ENCODE measurements at regions not wholly inside any gene's neighbourhood (a gene's known extent, or its start where the extent isn't known, plus 50 kb on each side); places are given as distances from the start of the nearest gene placed in this dataset.
"Not testable (repeated sequence)": the region's sequence is repeated elsewhere in the genome, so short reads cannot be mapped to it uniquely, and the experiment has no call there.

GRCh38 chr3:70657454-70657853 lies 345.0 kb upstream of the MDFIC2 start:
- DNase-seq (ENCODE audit: low read depth in 1 of 2, low spot score in 1 of 2), result no peak

- DNase-seq (ENCODE audit: low read depth in 1 of 2, low spot score in 1 of 2), result no peak
These were observed 335.4 kb upstream of the MDFIC2 start for GRCh38 chr3:70647823-70648222.

GRCh38 chr3:70647094-70647493 lies 334.7 kb upstream of the MDFIC2 start:
- DNase-seq (ENCODE audit: low read depth in 1 of 2, low spot score in 1 of 2), result no peak

- DNase-seq (ENCODE audit: low read depth in 1 of 2, low spot score in 1 of 2), result no peak
These were observed 334.2 kb upstream of the MDFIC2 start for GRCh38 chr3:70646635-70647034.

DNA sequence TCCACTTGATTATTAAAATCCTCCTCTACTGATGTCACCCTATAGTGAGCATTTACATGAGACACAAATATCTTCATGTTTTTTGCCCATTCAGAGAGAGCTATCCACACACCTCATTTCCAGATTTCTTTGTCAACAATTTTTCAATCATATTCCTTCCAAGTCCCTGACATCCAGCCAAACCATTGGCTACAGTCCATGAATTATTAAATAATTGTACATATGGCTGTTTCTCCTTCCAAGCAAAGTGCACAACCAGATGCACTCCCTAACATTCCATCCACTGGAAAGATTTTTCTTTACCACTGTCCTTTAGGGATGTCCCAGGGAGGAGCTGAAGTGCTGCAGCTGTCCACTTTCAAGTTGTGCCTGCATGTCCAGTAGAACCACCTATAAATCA lies 328.0 kb upstream of the MDFIC2 start:
- no peak for DNase-seq (ENCODE audit: low read depth in 1 of 2, low spot score in 1 of 2)

DNA sequence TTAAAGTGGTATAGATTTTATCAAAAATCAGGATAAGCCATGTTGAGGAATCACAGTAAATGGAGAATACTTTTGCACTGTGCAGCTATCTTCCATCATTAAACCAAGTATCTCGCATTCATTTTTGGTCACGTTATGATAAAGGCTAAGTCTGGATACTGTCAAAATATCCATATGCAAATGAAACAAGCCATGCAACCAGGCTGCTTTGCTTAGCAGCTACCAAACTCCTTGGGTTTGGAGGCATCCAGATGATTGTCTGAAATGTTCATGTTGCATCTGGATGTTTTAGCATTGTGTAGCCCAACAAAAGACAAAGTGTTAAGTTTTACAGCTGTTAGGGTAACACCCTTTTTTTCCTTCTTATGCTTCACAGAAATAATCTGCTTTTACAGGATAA lies 322.9 kb upstream of the MDFIC2 start:
- DNase-seq (ENCODE audit: low read depth in 1 of 2, low spot score in 1 of 2), result no peak

DNA sequence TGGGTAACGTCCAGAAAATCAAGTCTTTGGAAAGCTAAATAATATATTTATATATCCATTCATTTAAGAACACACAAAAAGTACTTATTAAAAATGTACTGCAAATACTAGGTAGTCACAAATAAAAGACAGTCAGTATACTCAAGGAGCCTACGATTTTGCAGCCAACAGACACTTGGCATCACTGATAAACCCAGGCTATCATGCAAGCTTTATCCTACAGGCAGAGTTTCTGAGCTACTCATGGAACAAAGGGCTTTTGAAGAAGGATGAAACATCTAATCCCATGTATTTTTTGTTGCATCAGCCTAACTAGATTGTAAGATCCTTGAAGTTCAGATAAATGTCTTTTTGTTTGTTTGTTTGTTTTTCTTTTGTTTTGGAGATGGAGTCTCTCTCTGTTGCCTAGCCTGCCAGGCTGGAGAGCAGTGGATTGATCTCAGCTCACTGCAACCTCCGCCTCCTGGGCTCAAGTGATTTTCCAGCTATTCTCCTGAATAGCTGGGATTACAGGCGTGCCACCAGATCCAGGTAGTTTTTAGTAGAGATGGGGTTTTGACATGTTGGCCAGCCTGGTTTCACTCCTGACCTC lies 319.4 kb upstream of the MDFIC2 start:
- no peak for DNase-seq (ENCODE audit: low read depth in 1 of 2, low spot score in 1 of 2)

DNA sequence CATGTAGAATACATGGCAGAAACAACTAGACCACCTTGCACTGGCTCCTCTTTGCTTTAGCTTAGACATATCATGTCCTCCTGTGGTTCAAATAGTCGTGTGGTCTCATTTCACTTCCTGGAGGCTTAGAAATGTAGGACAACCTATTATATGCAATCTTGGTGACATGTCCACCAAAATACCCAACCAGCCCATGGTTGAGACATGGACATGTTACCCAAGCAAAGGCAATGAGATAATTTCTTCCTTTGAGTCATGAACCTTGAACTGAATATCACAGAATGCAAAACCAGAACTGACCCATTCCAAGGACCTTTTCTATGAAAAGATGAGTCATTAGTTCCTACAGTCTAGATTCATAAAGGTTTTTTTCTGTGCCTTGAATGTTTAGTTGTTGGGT lies 309.0 kb upstream of the MDFIC2 start:
- DNase-seq (ENCODE audit: low read depth in 1 of 2, low spot score in 1 of 2), result no peak

DNA sequence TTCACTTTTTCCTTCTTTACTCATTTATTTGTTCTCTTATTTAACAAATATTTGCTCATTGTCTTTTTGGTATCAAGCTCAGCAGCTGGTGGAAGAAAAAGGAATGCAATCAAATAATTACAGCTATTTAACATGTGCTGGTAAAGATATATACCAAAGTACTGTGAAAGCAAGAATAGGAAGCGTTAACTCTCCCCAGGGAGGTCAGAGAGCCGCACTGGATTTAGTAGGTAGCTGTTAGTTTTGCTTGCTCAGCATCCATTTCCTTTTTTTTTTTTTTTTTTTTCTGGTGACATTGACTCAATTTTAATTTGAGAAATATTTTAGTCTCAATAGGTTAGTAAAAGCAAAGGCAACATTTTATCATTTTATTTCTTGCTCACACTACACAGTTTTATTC lies 308.5 kb upstream of the MDFIC2 start:
- no peak for DNase-seq (ENCODE audit: low read depth in 1 of 2, low spot score in 1 of 2)

GRCh38 chr3:70620367-70620766 lies 307.9 kb upstream of the MDFIC2 start:
- no peak for DNase-seq (ENCODE audit: low read depth in 1 of 2, low spot score in 1 of 2)

- DNase-seq (ENCODE audit: low read depth in 1 of 2, low spot score in 1 of 2), result no peak
These were observed 305.7 kb upstream of the MDFIC2 start for GRCh38 chr3:70618151-70618550.

GRCh38 chr3:70617349-70617748 lies 304.9 kb upstream of the MDFIC2 start:
- DNase-seq (ENCODE audit: low read depth in 1 of 2, low spot score in 1 of 2), result not testable (repeated sequence)

- no peak for DNase-seq (ENCODE audit: low read depth in 1 of 2, low spot score in 1 of 2)
These were observed 302.8 kb upstream of the MDFIC2 start for GRCh38 chr3:70615286-70615685.

DNA sequence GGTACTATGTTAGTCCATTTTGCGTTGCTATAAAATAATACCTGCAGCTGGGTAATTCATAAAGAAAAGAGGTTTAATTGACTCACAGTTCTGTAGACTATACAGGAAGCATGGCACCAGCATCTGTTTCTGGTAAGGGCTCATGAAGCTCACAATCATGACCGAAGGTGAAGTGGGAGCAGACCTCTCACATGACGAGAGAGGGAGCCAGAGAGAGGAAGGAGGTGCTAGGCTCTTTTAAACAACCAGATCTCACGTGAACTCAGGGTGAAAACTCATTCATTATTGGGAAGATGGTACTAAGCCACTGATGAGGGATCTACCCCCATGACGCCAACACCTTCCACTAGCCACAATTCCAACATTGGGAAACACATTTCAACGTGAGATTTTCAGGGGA lies 301.7 kb upstream of the MDFIC2 start:
- no peak for DNase-seq (ENCODE audit: low read depth in 1 of 2, low spot score in 1 of 2)

- DNase-seq (ENCODE audit: low read depth in 1 of 2, low spot score in 1 of 2), result no peak
These were observed 300.5 kb upstream of the MDFIC2 start for GRCh38 chr3:70612920-70613319.

DNA sequence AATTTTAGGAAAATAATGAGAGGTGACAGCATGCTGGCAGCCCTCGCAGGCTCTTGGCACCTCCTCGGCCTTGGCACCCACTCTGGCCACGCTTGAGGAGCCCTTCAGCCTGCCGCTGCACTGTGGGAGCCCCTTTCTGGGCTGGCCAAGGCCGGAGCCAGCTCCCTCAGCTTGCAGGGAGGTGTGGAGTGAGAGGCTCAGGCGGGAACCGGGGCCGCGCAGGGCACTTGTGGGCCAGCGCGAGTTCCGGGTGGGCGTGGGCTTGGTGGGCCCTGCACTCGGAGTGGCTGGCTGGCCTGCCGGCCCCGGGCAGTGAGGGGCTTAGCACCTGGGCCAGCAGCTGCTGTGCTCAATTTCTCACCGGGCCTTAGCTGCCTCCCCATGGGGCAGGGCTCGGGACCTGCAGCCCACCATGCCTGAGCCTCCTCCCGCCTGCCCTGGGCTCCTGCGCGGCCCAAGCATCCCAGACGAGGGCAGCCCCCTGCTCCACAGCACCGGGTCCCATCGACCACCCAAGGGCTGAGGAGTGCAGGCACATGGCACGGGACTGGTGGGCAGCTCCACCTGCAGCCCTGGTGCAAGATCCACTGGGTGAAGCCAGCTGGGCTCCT lies 299.3 kb upstream of the MDFIC2 start:
- not testable (repeated sequence) for DNase-seq (ENCODE audit: low read depth in 1 of 2, low spot score in 1 of 2)

- no peak for DNase-seq (ENCODE audit: low read depth in 1 of 2, low spot score in 1 of 2)
These were observed 296.0 kb upstream of the MDFIC2 start for GRCh38 chr3:70608434-70608833.

DNA sequence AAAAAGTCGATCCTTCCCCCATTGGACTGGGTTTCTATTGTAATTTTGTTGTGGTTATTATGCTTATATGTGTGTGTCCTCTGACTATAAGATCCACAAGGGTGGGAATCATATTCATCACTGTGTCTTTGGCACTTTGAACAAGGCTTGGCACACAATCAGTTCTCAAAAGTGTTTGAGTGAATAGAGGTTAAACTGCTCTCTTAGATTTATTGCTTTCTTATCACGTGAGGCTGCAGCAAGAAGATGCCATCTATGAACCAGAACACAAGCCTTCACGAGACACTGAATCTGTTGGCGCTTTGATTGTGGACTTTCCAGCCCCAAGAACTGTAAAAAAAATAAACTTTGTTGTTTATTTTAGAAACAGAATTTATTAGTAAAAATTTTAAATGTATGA lies 295.0 kb upstream of the MDFIC2 start:
- no peak for DNase-seq (ENCODE audit: low read depth in 1 of 2, low spot score in 1 of 2)

DNA sequence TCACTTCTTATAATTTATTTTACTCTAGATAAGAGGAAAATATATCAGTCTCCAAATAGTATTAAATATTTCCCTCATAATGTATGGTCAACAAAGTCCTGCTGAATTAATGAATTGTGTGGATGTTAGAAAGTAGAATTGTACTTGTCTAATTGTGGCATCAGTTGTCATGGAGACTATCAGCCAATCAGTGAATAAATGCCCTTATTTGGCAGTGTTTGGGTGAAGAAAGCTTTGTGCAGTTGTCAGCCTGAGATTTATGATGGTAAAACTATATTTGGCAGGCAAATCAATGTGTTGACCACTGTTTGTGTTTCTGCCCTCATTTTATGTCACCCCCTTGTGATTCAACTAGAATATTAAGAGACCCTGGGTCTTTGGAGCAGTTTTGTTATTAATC lies 293.6 kb upstream of the MDFIC2 start:
- no peak for DNase-seq (ENCODE audit: low read depth in 1 of 2, low spot score in 1 of 2)

- no peak for DNase-seq (ENCODE audit: low read depth in 1 of 2, low spot score in 1 of 2)
These were observed 290.7 kb upstream of the MDFIC2 start for GRCh38 chr3:70603103-70603502.

DNA sequence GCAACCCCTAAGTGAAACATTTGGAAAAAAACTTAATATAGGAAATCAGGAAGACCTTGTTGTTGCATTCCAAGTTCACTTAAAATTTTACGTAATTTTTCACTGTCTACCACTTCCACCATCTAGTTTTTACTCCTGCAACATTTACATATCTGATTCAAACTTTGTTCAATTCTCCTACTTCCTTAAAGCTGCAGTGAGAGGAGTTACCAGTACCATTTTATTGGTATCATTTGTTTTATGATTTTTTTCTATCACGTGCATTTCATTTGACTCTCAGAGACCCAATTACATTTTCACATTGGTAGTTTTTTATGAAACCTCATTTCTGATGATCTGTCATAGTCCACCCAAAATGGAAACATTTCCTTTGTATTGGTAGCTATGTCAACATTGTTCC lies 284.9 kb upstream of the MDFIC2 start:
- no peak for DNase-seq (ENCODE audit: low read depth in 1 of 2, low spot score in 1 of 2)

DNA sequence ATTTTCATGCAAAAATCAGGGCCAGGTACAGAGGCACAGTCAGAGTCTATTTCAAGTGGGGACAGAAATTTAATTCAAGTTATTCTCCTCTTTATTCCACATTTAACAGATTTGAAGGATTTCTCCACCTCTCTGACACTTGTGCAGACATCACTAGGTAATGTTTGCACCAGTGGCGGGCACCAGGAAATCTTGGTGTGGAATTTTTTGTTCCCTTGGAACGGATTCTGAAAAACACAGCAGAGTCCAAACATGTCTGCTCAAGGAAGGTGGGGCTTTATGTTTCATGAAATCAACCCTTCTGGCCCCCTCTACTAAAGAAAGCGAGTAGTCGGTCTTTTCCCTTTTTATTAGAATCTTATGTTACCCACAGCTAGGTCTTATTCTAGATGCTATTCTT lies 271.2 kb upstream of the MDFIC2 start:
- no peak for DNase-seq (ENCODE audit: low read depth in 1 of 2, low spot score in 1 of 2)

DNA sequence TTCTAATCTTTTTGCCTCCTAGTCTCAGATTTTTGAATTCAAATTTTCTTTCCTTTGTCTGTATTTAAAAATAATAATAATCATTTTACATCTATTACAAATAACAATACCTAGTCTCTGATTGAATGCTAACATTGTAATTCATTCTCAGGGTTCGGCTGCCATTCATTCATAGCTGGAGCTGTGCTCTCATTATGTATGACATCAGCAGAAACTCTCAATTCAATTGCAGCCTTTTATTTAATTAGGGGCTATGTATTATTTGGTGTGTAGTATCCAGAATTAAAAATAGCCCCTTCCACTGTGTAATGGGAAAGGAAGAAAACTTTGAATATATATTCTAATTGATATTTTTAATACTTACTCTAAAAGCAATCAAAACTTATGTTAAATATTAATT lies 270.4 kb upstream of the MDFIC2 start:
- no peak for DNase-seq (ENCODE audit: low read depth in 1 of 2, low spot score in 1 of 2)
